ENCODE measurements at regions not wholly inside any gene's neighbourhood (a gene's known extent, or its start where the extent isn't known, plus 50 kb on each side); places are given as distances from the start of the nearest gene placed in this dataset.

DNA sequence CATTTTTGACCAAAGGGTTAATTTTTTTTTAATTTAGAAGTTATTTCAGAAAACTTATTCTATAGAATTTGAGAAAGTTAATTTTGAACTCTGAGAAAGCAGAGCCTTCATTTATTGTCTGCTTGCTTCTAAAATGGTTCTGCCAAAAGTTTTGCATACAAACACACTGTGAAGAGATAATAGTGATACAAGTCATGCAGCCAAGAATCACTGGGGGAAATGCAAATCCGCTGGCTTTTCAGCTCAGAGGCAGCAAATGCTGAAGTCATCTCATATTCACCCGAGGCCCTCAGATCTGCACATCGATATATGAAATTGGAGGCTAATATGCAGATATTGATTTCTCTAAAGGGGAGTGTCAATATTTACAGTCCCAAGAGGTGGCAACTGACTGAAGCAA is 186.2 kb downstream of the KIT start:
- no peaks in the 10 kb centered on the region for H3K9me3 Mint-ChIP-seq
- H3K27me3 Mint-ChIP-seq (ENCODE audit: low read depth), result no peaks in the 10 kb centered on the region
- TF ChIP-seq, protein P1, sequence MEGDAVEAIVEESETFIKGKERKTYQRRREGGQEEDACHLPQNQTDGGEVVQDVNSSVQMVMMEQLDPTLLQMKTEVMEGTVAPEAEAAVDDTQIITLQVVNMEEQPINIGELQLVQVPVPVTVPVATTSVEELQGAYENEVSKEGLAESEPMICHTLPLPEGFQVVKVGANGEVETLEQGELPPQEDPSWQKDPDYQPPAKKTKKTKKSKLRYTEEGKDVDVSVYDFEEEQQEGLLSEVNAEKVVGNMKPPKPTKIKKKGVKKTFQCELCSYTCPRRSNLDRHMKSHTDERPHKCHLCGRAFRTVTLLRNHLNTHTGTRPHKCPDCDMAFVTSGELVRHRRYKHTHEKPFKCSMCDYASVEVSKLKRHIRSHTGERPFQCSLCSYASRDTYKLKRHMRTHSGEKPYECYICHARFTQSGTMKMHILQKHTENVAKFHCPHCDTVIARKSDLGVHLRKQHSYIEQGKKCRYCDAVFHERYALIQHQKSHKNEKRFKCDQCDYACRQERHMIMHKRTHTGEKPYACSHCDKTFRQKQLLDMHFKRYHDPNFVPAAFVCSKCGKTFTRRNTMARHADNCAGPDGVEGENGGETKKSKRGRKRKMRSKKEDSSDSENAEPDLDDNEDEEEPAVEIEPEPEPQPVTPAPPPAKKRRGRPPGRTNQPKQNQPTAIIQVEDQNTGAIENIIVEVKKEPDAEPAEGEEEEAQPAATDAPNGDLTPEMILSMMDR (IDR thresholded peaks at IDR 0.05; ENCODE audit: unreplicated experiment in 3 of 3), result no peak
- no peak overlapping the region for H3K27ac Mint-ChIP-seq
- H3K36me3 Mint-ChIP-seq (ENCODE audit: low read depth), result no peaks in the 10 kb centered on the region
- no peak overlapping the region for H3K4me3 Mint-ChIP-seq
- H3K4me1 Mint-ChIP-seq, result no peaks in the 10 kb centered on the region

DNA sequence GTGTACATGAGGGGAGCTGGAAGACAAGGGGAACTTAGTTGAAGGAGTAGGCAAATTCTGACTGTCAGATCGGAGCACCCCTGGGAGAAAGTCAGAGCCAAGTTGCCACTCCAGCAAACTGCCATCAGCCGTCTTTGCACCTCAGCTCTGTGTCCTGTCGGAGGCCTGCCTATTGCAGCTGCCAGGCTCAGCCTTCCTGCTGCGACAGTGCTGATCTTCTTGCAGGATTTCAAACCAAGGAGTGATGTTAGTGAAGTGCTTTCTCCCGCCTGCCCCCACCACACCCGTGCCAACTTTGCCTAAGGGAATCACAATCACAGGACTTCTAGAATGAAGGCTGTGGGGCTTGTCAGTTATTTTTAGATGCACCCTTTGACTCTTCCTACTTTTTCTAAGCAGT is 185.3 kb downstream of the KIT start:
- H3K9me3 Mint-ChIP-seq, result no peaks in the 10 kb centered on the region
- H3K36me3 Mint-ChIP-seq (ENCODE audit: low read depth), result no peaks in the 10 kb centered on the region
- TF ChIP-seq, protein P1 (IDR thresholded peaks at IDR 0.05; ENCODE audit: unreplicated experiment in 3 of 3), result no peak
- no peak overlapping the region for H3K27ac Mint-ChIP-seq
- no peak overlapping the region for H3K4me3 Mint-ChIP-seq
- H3K27me3 Mint-ChIP-seq (ENCODE audit: low read depth), result no peaks in the 10 kb centered on the region
- no peaks in the 10 kb centered on the region for H3K4me1 Mint-ChIP-seq

DNA sequence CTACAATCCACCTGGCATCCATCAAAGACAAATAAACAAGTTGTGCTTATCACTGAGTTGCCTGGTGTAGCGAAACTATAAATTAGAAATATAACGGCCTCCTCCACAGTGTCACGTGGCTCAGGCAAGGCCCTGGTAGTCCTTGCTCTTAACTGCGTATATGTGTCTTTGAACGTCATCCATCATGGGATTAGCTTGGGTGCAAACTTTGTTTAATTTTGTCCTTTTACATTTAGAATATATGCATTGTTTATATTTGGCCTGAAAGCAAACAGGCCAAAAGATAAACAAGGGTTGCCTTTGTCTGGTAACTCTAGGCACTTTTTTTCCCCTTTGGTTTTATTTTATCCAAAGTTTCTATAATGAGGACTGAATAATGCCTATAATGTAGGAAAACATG is 184.9 kb downstream of the KIT start:
- H3K4me1 Mint-ChIP-seq, result no peaks in the 10 kb centered on the region
- no peaks in the 10 kb centered on the region for H3K36me3 Mint-ChIP-seq (ENCODE audit: low read depth)
- TF ChIP-seq, protein P1 (IDR thresholded peaks at IDR 0.05; ENCODE audit: unreplicated experiment in 3 of 3), result no peak
- no peaks in the 10 kb centered on the region for H3K9me3 Mint-ChIP-seq
- H3K27ac Mint-ChIP-seq, result no peak overlapping the region
- H3K4me3 Mint-ChIP-seq, result no peak overlapping the region
- H3K27me3 Mint-ChIP-seq (ENCODE audit: low read depth), result no peaks in the 10 kb centered on the region

DNA sequence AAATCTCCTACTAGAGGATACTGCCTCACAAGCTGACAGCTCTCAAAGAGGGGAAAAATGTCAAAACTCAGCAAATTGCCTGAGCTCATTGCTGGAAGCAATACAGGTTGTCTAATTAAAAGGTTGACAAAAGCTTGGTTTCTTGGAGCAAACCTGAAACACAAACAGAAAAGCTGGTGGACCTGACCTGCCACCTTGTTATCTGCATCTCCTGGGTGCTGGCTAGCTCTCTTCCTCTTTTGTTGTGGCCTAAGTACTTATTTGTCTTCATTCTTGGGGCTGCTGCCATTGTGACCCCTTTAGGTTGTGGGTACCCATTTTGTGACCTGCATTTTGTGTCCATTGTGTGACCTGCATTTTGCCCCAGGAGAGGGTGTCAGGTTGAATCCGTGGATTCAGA is 184.5 kb downstream of the KIT start:
- no peaks in the 10 kb centered on the region for H3K4me1 Mint-ChIP-seq
- TF ChIP-seq, protein P1 (IDR thresholded peaks at IDR 0.05; ENCODE audit: unreplicated experiment in 3 of 3), result no peak
- no peak overlapping the region for H3K4me3 Mint-ChIP-seq
- H3K27me3 Mint-ChIP-seq (ENCODE audit: low read depth), result no peaks in the 10 kb centered on the region
- H3K36me3 Mint-ChIP-seq (ENCODE audit: low read depth), result no peaks in the 10 kb centered on the region
- H3K9me3 Mint-ChIP-seq, result no peaks in the 10 kb centered on the region
- H3K27ac Mint-ChIP-seq, result no peak overlapping the region

DNA sequence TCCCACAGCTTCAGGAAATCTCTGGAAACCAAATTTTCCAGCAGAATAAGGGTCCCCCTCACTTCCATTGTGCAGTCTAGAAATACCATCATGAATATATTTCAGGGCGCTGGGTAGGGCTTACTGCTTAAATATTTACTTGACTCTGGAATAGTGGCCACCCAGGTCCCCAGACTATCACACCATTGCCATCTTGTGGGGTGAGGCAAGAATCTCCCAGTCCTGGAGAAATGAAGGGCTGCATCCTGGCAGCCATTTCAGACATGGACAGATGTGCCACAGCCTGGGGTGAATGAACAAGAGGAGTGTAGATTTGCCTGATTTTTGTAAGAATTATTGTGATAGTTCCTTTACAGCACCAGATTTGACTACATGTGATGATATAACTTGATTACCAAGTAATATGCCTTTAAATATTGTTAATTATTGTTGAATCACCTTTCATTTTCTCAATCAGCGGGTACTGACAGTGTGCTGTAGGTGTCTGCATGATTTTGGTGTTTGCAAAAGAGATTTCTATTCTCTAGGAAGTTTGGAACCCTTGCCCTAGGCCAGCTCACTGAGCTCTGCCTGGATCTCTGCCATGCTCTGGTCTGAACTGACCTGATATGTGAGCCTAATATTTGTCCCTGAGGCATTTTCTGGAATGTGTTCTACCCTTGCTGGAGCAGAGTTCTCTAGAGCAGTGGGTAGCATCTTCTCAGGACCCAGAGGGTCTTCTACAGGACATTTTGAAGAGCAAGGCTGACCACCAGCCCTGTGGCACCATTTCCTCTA is 183.4 kb downstream of the KIT start:
- TF ChIP-seq, protein P1 (IDR thresholded peaks at IDR 0.05; ENCODE audit: unreplicated experiment in 3 of 3), result no peak
- Mint-ChIP-seq H3K27ac (no peak overlapping the region), H3K27me3 (ENCODE audit: low read depth) (no peaks in the 10 kb centered on the region), H3K36me3 (ENCODE audit: low read depth) (no peaks in the 10 kb centered on the region), H3K4me1 (no peaks in the 10 kb centered on the region), H3K9me3 (no peaks in the 10 kb centered on the region), H3K4me3 (no peak overlapping the region)

DNA sequence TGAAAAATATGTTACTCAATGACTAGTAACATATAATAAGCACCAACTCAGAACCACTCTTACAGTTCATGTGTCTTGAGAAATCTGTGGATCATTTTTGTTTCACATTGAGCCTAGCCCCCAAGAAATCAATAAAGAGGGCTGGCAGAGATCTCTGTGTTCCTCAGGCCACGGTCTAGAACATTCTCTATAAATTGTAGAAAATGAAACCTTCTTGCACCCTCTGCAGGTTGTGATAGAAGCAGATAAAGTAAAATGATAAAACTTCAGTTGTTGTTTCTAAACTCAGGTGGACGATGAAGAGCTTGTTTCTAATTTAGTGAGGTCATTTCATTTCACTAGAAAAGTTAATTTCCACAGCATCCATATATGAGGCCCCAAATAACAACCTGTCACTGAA is 182.7 kb downstream of the KIT start:
- H3K9me3 Mint-ChIP-seq, result no peaks in the 10 kb centered on the region
- TF ChIP-seq, protein P1 (IDR thresholded peaks at IDR 0.05; ENCODE audit: unreplicated experiment in 3 of 3), result no peak
- no peak overlapping the region for H3K27ac Mint-ChIP-seq
- H3K4me3 Mint-ChIP-seq, result no peak overlapping the region
- H3K27me3 Mint-ChIP-seq (ENCODE audit: low read depth), result no peaks in the 10 kb centered on the region
- H3K4me1 Mint-ChIP-seq, result no peaks in the 10 kb centered on the region
- H3K36me3 Mint-ChIP-seq (ENCODE audit: low read depth), result no peaks in the 10 kb centered on the region

All from nephron (organoid).